Astrocyte (in vitro differentiated cells and primary cell): ENCODE measurements at regions not wholly inside any gene's neighbourhood (a gene's known extent, or its start where the extent isn't known, plus 50 kb on each side); places are given as distances from the start of the nearest gene placed in this dataset.
"Not testable (repeated sequence)": the region's sequence is repeated elsewhere in the genome, so short reads cannot be mapped to it uniquely, and the experiment has no call there.

Experiments used
- DNase-seq: peaks from one replicate; pipeline ENCODE4 v3.0.0-alpha.2; 2010; ENCODE audit warnings: low read depth
- FAIRE-seq: peaks from 2 replicates; lab custom pipeline; 2011; peaks lifted over from hg19 to GRCh38; lab: Jason Lieb, UNC
- H2AFZ ChIP-seq: 2 replicates; pipeline ENCODE4 v1.6.0; 2012; ENCODE audit warnings: low read depth, low read length, inconsistent platforms
- H3K27ac ChIP-seq: 2 replicates; pipeline ENCODE4 v1.5.1; 2011; ENCODE audit warnings: low read depth, low read length, inconsistent platforms
- H3K27me3 ChIP-seq: 2 replicates; pipeline ENCODE4 v1.6.0; 2011; ENCODE audit warnings: low read length, inconsistent platforms; ENCODE audit not compliant: insufficient read depth
- H3K36me3 ChIP-seq: 2 replicates; pipeline ENCODE4 v1.5.1; 2011; ENCODE audit warnings: low read length, inconsistent platforms; ENCODE audit not compliant: insufficient read depth
- H3K4me1 ChIP-seq: 2 replicates; pipeline ENCODE4 v1.5.1; 2011; ENCODE audit warnings: low read length, inconsistent platforms; ENCODE audit not compliant: insufficient read depth
- H3K4me2 ChIP-seq: 2 replicates; pipeline ENCODE4 v1.6.0; 2012; ENCODE audit warnings: low read length, inconsistent platforms
- H3K4me3 ChIP-seq: 2 replicates; pipeline ENCODE4 v1.5.1; 2011; ENCODE audit warnings: low read depth, mild to moderate bottlenecking, low read length, inconsistent platforms; ENCODE audit not compliant: insufficient read depth
- H3K79me2 ChIP-seq: 2 replicates; pipeline ENCODE4 v1.6.0; 2012; ENCODE audit warnings: mild to moderate bottlenecking, low read length, inconsistent platforms; ENCODE audit not compliant: insufficient read depth
- H3K9ac ChIP-seq: 2 replicates; pipeline ENCODE4 v1.6.0; 2012; ENCODE audit warnings: mild to moderate bottlenecking, low read length, inconsistent platforms
- H3K9me3 ChIP-seq: 2 replicates; pipeline ENCODE4 v1.5.1; 2012; ENCODE audit warnings: low read depth, mild to moderate bottlenecking, low read length, inconsistent platforms; ENCODE audit not compliant: insufficient read depth
- H4K20me1 ChIP-seq: 2 replicates; pipeline ENCODE4 v1.6.0; 2012; ENCODE audit warnings: low read length, inconsistent platforms; ENCODE audit not compliant: insufficient read depth
- H3K27ac Mint-ChIP-seq: one replicate; pipeline ENCODE4 v1.8.0; 2021; ENCODE audit warnings: mild to moderate bottlenecking, mixed read lengths; ENCODE audit not compliant: unreplicated experiment
- H3K27me3 Mint-ChIP-seq: one replicate; pipeline ENCODE4 v1.8.0; 2021; ENCODE audit warnings: low read depth, mixed read lengths; ENCODE audit not compliant: unreplicated experiment
- H3K36me3 Mint-ChIP-seq: one replicate; pipeline ENCODE4 v1.8.0; 2021; ENCODE audit warnings: low read depth, mixed read lengths; ENCODE audit not compliant: unreplicated experiment
- H3K4me1 Mint-ChIP-seq: one replicate; pipeline ENCODE4 v1.8.0; 2021; ENCODE audit warnings: low read depth, mixed read lengths; ENCODE audit not compliant: unreplicated experiment
- H3K4me3 Mint-ChIP-seq: one replicate; pipeline ENCODE4 v1.8.0; 2021; ENCODE audit warnings: mild to moderate bottlenecking, moderate library complexity, mixed read lengths; ENCODE audit not compliant: unreplicated experiment
- H3K9me3 Mint-ChIP-seq: one replicate; pipeline ENCODE4 v1.8.0; 2021; ENCODE audit warnings: mild to moderate bottlenecking, mixed read lengths; ENCODE audit not compliant: unreplicated experiment
- CTCF ChIP-seq: IDR thresholded peaks from 2 replicates; pipeline ENCODE4 v1.5.1; 2011; ENCODE audit warnings: low read depth, mild to moderate bottlenecking, inconsistent platforms, low read length, moderate library complexity; ENCODE audit not compliant: insufficient read depth
- EZH2 ChIP-seq: IDR thresholded peaks from 2 replicates; pipeline ENCODE4 v1.6.1; 2012; ENCODE audit warnings: mild to moderate bottlenecking, low read length, inconsistent platforms; ENCODE audit not compliant: insufficient read depth

DNA sequence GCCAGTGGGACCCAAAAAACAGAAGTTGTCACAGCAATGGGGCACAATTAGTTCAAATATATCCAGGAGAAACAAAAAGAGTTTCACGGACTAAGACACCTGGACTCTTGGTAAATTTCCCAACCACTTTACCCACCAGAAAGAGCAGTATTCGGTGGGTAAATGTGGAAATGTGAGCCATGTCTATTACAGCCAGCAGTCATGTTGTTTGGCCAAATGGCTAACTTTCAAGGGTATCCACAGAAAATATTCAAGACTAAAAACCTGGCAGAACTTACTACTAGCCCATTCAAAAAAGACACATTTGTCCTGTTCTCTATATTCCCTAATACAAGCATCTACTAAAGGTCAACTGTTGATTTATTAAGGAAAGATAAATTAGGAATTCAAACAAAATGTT is 1296.0 kb upstream of the NXPH2 start:
- Histone ChIP-seq H3K79me2 (no peaks in the 10 kb centered on the region), H3K4me3 (no peak overlapping the region), H3K27me3 (no peaks in the 10 kb centered on the region), H3K27ac (no peak overlapping the region), H4K20me1 (no peaks in the 10 kb centered on the region), H3K4me2 (no peak overlapping the region), H3K36me3 (no peaks in the 10 kb centered on the region), H3K4me1 (no peaks in the 10 kb centered on the region), H3K9me3 (no peaks in the 10 kb centered on the region), H2AFZ (no peak overlapping the region), H3K9ac (no peak overlapping the region)
- H3K9me3 Mint-ChIP-seq: peaks cover 2% of the 10 kb centered on the region
- H3K4me1 Mint-ChIP-seq: no peaks in the 10 kb centered on the region
- no peaks in the 10 kb centered on the region for H3K36me3 Mint-ChIP-seq
- FAIRE-seq (no peak), DNase-seq (no peak)
- no peak overlapping the region for H3K4me3 Mint-ChIP-seq
- H3K27ac Mint-ChIP-seq: no peak overlapping the region
- no peak for TF ChIP-seq EZH2
- no peak for TF ChIP-seq CTCF
- H3K27me3 Mint-ChIP-seq: no peaks in the 10 kb centered on the region

DNA sequence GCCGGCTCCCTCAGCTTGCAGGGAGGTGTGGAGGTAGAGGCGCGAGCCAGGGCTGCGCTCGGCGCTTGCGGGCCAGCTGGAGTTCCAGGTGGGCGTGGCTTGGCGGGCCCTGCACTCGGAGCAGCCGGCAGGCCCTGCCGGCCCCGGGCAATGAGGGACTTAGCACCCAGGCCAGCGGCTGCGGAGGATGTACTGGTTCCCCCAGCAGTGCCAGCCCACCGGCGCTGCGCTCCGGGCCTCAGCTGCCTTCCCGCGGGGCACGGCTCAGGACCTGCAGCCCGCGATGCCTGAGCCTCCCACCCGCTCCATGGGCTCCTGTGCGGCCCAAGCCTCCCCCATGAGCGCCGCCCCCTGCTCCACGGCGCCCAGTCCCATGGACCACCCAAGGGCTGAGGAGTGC is 1293.6 kb upstream of the NXPH2 start:
- H3K9me3 Mint-ChIP-seq, H3K4me1 ChIP-seq, H3K27ac Mint-ChIP-seq, H3K27me3 Mint-ChIP-seq, H3K4me3 Mint-ChIP-seq, H3K9me3 ChIP-seq, H3K4me2 ChIP-seq, H3K4me3 ChIP-seq, H3K9ac ChIP-seq, H3K4me1 Mint-ChIP-seq, H2AFZ ChIP-seq, DNase-seq, H3K79me2 ChIP-seq, FAIRE-seq, H3K27ac ChIP-seq, H3K27me3 ChIP-seq, H3K36me3 ChIP-seq, H3K36me3 Mint-ChIP-seq, H4K20me1 ChIP-seq: not testable (repeated sequence)

- DNase-seq (no peak), FAIRE-seq (no peak)
- Histone ChIP-seq H3K27ac (no peak overlapping the region), H3K9ac (no peak overlapping the region), H3K4me2 (no peak overlapping the region), H3K27me3 (no peaks in the 10 kb centered on the region), H3K36me3 (no peaks in the 10 kb centered on the region), H3K4me1 (no peaks in the 10 kb centered on the region), H2AFZ (no peak overlapping the region), H3K4me3 (no peak overlapping the region), H3K79me2 (no peaks in the 10 kb centered on the region), H3K9me3 (no peaks in the 10 kb centered on the region), H4K20me1 (no peaks in the 10 kb centered on the region)
- Mint-ChIP-seq H3K36me3 (no peaks in the 10 kb centered on the region), H3K27ac (no peak overlapping the region), H3K4me1 (no peaks in the 10 kb centered on the region), H3K4me3 (no peak overlapping the region), H3K27me3 (no peaks in the 10 kb centered on the region), H3K9me3 (no peaks in the 10 kb centered on the region)
- TF ChIP-seq EZH2: no peak
- TF ChIP-seq CTCF: no peak
These were observed 1287.5 kb upstream of the NXPH2 start for GRCh38 chr2:140067661-140068060.
